ENCODE measurements at regions not wholly inside any gene's neighbourhood (a gene's known extent, or its start where the extent isn't known, plus 50 kb on each side); places are given as distances from the start of the nearest gene placed in this dataset.

- no peak for DNase-seq
Observed at GRCh38 chr2:53111004-53111403, 656.6 kb upstream of the CHAC2 start.

GRCh38 chr2:53108246-53108645, 659.4 kb upstream of the CHAC2 start:
- DNase-seq = no peak

DNA sequence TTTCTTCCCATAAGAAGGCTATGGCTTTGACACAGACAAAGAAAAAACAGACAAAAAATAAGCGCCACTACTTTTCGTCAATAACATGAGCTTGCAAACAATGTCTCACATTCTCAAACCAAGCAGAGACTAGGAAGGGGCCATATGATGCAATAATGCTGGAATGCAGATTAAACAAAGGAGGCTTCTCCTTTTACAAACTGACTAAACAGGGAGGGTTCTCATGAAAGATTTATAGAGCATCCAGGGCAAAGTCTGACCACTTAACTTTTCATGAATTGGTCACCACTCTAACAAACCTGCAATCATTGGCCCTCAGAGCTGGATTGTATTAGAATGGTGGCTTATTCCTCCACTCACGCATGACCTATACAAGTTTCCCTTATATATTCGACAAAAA, 663.3 kb upstream of the CHAC2 start:
- DNase-seq = no peak

DNA sequence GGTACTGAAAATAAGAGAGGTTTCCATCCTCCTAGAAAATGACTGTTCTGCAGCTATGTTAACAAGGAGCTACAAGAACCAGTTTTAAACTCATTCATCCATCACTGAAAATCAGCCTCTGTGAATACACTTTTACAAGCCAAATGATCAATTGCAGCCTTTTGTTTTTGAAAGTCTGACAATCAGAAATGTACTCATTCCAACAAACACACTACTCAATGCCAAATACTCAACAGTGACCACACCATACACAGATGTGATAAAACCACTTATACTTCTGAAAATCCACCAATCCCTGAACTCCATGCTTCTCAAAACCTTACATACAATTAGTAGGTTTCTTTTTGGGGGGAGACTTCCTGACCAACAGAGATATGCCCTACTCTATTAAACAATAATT, 663.9 kb upstream of the CHAC2 start:
- DNase-seq = no peak

GRCh38 chr2:53098696-53099078, 668.9 kb upstream of the CHAC2 start:
- no peak for DNase-seq

GRCh38 chr2:53096351-53096750, 671.3 kb upstream of the CHAC2 start:
- no peak for DNase-seq

DNA sequence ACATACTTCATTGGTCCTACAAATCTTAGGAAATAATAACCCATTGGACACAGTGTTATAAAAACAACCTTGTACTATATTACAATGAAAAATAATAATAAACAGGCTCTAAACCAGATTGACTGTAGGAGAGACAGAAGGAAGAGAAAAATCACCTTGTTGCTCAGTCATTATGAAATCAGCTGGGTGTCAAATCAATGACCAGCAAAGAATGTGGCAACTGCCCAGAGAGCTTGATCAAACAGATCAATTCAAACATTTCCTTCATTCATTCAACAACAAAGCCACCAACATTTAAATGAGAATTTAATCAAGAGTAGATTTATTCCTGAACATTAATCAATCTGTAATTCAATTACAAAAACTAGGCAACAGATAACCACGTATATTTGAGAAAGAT, 671.9 kb upstream of the CHAC2 start:
- DNase-seq = no peak

DNA sequence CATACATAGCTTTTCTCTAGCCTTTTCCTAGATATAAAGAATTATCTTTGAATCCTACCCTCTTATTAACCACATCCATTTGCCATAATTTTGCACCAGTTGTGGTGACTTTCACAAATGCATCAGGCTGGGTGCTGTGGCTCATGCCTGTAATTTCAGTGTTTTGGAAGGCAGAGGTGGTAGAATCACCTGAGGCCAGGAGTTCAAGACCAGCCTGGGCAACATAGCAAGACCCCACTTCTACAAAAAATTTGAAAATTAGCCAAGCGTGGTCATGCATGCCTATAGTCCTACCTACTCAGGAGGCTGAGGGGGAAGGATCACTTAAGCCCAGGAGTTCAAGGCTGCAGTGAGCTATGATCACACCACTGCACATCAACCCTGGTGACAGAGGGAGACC, 672.4 kb upstream of the CHAC2 start:
- DNase-seq = no peak

GRCh38 chr2:53093355-53093754, 674.2 kb upstream of the CHAC2 start:
- DNase-seq = no peak

DNA sequence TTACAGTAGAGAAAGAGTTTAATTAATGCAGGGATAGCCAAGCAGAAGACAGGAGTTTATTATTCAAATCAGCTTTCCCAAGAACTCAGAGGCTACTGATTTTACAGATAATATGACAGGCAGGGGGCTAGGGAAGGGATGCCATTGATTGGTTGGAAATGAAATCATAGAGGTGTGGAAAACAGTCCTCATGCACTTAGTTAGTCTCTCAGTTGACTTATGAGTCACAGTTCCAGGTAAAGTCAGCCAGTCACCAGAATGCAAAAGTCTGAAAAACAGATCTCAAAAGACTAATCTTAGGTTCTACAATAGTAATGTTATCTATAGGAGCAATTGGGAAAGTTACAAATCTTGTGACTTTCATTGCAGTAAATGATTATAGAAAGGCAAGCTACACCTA, 676.4 kb upstream of the CHAC2 start:
- no peak for DNase-seq

- DNase-seq = no peak
Observed at GRCh38 chr2:53087874-53088461, 679.6 kb upstream of the CHAC2 start.

- DNase-seq = peak; percentile 12
Observed at GRCh38 chr2:53087262-53087873, 680.2 kb upstream of the CHAC2 start.

GRCh38 chr2:53077413-53077812, 690.2 kb upstream of the CHAC2 start:
- no peak for DNase-seq

GRCh38 chr2:53075760-53076159, 691.8 kb upstream of the CHAC2 start:
- DNase-seq = no peak

DNA sequence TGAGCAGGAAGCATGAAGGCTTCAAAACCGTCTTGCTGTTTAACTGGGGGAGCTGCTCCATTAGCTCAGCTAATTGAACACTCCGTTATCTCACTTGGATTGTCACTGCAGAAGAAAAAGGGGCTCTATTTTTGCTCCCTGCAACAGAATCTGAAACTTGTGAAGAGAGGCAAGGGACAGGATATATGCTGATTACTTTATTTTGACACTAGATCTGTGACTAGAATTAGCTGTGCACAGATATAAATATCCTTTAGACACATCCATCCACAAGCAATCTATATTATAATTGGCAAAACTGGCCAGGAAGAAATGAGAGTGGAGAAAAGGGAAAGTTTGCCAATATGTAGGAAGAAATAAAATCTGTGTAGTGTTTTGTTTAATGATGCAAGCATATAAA, 700.1 kb upstream of the CHAC2 start:
- no peak for DNase-seq

DNA sequence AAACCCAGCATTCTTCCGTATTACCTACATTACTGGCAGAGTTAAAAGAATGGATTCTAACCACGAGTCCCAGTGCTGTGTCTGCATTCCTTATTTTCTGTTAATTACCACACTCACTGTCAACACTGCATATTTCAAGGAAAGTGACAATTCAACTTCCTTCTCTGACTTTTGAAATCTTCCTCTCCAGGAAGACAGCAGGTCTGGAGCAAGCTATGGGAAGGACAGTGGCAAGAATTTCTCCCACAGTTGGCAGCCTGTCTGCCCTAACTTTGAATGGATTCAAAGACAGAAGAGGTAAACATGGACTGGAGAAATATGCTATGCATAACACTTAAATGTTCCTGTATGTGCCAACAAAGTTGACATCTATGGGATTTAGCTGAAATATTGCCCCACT, 700.5 kb upstream of the CHAC2 start:
- DNase-seq = no peak

DNA sequence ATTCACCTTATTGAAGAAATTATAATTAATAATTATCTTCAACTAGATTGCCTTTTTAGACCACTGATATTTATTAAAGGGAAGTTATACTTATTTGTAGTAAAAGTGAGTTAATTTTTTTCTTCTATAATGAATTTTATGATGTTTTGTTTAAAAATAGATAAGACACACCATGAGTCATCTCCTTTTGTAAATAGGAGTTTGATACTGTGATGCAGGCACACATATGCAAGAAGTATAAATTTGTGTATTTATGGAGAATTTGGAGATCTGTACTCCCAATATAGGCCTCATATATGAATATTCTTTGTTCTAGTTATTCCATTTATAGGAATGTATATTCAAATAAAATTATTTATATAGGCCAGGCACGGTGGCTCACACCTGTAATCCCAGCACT, 703.5 kb upstream of the CHAC2 start:
- DNase-seq = no peak

DNA sequence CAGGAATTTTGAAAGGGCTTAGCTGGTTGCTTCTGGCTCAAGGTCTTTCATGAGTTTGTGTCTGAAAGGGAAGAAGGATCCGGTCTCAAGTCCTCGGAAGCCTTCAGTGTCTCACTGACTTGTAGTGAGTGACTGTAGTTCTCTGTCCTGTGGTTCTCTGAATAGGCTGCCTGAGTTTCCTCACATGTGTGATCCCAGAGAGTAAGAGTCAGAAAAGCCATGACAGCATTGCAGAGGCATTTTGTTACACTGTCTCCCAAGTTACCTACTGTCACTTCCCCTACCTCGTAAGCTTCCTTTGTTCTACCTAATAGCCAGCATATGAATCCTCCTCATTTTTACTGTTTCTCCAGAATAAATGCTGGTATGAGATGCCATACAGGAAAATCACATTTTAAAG, 709.1 kb upstream of the CHAC2 start:
- DNase-seq = no peak

GRCh38 chr2:53053937-53054336, 713.7 kb upstream of the CHAC2 start:
- no peak for DNase-seq

GRCh38 chr2:53051157-53051556, 716.4 kb upstream of the CHAC2 start:
- no peak for DNase-seq

DNA sequence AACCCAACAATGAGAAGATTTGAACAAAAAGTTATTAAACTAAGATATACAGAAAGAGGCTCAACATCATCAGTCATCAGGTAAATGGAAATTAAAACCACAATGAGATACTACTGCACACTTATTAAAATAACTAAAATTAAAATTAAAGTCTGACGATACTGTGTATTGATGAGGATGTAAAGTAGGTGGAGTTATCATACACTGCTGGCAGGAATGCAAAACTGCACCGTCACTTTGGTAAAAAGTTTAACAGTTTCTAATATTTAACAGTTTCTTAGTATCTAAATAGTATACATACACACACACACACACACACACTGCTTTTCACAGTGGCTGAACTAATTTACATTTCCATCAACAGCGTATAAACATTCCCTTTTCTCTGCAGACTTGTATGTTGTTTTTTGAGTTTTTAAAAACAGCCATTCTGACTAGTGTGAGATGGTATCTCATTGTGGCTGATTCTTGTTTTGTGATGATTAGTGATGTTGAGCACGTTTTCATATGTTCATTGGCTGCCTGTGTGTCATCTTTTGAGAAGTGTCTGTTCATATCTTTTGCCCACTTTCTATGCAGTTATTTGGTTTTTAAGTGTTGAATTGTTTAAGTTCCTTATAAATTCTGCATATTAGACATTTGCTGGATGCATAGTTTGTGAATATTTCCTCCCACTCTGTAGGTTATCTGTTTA, 726.9 kb upstream of the CHAC2 start:
- DNase-seq = no peak

DNA sequence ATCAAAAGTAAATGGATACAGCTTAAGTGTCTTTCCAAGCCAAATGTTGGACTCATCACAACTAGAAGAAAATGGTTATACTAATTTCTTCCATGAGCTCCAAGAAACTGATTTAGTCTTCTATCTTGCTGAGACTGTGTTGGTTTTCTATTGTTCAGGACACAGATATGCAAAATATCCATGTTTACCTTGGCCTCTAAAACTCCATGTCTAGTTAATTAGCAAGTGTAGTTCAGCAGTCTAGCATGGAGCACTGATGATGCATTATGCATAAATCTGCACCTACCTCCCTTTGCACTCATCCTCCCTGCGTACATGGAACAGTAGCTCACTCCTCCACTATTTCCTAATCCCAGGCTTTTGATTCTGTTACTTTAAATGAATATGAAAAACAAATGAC, 731.4 kb upstream of the CHAC2 start:
- no peak for DNase-seq

DNA sequence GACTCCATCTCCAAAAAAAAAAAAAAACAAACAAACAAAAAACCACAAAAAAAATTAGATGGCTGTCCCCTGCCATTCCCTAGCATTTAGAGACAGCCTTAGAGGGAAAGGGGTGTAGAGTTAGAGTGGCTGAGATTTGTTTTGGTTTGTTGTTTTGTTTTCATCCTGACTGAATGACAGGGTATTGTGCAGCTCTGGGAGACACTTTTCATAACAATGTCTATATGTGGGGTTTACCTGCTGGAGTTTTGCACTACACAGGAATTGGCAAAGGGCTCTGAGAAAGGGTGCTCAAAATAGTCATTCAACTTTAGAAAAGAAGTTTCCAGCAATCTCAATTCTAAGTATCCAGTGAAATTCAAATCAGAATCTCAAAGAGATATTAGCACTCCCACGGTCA, 732.5 kb upstream of the CHAC2 start:
- DNase-seq = no peak

GRCh38 chr2:53033411-53033810, 734.2 kb upstream of the CHAC2 start:
- DNase-seq = no peak

Data from muscle of arm (tissue), 1 donor.